ENCODE measurements at regions not wholly inside any gene's neighbourhood (a gene's known extent, or its start where the extent isn't known, plus 50 kb on each side); places are given as distances from the start of the nearest gene placed in this dataset.
"Not testable (repeated sequence)": the region's sequence is repeated elsewhere in the genome, so short reads cannot be mapped to it uniquely, and the experiment has no call there.

DNA sequence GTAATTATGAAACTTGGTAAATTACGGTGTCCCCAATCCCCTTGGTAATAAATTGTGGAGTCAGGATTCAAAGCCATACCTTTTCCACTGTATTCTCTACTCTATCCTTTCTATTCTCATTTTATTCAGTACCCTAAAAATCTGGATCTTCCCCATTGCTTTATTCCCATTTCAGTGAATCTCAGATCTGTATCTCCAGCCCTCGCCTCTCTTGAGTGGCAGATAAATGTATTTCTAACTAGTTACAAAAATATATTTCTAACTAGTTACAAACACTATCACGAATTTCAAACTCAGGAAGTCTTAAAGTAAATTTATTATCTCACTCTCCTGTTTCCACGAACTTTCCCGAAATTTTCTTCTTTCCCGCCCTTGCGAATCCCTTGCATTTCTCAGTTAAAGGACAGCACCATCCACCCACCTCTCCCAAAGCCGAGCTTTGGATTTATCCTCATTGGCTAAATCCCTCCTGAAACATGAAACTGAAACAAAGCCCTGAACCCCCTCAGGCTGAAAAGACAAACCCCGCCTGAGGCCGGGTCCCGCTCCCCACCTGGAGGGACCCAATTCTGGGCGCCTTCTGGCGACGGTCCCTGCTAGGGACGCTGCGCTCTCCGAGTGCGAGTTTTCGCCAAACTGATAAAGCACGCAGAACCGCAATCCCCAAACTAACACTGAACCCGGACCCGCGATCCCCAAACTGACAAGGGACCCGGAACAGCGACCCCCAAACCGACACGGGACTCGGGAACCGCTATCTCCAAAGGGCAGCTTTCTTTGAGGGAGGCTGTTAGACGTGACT is 164.3 kb upstream of the PABPC3 start:
- no peak for DNase-seq

DNA sequence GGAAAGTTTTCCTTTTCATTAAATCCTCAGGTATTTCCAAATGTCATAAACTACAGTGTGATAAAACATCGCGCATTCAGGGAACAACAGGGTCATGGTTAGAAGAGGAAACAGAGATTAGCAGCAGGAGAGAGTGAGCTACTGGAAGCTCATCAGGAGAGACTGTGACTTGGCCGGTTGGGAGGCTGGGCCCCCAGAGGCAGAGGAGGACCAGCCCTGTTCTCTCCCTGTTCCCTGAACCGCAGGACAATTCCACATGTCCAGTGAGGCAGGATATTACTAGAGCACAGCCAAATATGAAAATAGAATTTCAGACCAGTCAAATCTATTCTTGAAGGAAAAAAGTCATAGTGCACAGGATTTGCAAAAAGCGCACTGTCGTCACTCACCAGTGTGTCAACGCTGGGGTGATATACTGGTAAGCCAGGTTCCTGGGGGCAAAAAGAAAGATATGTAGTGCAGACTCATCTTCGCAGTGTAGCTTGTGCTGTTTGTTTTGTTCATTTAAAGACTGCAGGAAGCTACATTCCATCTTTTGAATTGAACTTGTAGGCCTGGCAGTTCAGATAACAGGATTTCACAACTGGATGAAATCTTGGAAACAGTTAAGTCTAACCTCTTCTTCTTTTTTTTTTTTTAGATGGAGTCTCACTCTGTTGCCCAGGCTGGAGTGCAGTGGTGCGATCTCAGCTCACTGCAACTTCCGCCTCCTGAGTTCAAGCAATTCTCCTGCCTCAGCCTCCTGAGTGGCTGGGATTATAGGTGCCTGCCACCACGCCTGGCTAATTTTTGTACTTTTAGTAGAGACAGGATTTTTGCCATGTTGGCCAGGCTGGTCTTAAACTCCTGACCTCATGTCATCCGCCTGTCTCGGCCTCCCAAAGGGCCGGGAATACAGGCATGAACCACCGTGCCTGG is 162.6 kb upstream of the PABPC3 start:
- DNase-seq: not testable (repeated sequence)

DNA sequence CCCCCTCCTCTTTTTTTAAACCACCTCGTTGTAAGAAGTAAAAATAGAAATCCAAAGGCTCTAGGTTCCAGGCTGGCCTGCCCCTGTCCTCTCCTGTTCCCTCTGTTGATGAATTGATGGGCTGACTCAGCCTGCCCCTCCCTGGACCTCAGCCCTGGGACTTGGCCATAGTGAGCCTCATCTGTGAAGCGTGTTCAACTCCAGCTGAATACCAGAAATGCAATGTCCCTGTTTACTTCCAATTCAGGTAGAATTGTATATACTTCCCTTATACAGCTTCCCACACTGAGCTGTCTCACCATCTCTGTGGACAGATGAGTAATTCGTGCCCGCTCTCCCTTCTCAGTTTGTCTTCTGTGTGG is 161.9 kb upstream of the PABPC3 start:
- not testable (repeated sequence) for DNase-seq

DNA sequence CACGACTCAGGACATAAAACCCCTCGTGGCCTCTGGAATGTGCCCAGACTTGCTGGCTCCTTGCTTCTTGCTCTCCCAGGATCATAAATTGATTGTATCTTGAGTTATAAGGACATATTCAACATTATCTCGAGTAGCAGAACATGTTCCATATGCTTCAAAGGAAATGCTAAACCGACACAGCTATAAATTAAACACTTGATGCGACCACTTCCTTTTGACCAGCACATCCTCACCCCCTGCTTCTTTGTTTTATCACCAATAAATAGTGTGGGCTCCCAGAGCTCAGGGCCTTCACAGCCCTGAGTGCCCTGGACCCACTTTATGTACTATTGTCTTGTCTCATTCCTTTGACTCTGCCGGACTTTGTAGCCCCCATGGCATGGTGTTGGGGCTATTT is 157.0 kb upstream of the PABPC3 start:
- no peak for DNase-seq

DNA sequence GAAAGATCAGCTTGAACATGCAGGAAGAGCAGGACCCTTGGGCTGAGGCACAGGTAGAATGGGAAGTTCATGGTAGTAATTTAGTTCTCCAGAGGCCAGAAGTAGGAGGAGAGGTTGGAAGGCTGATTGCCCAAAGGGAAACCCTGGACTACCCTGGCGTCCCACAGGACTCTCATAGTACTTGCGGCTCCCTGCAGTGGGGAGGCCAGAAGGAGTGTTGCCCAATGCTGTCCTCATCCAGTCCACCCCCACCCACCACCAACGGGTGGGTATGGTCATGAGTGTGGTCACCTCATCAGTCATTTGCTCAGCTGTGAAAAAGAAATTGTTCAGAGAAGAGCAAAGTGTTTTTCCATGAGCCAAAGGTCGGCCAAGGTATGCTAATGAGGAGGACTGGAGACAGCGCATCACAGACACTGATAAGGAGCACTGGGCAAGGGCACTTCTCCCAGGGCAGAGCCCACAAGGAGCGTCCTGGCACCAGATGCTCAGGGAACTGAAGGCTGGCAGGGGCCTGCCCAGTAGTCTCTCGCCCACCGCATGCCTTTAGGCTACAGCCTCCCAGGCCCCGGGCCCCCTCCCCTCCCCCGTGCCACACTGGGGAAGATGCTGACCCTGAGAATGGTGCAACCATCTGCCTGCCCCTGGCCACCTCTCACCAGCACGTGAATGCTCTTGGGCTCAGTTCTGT is 154.8 kb upstream of the PABPC3 start:
- not testable (repeated sequence) for DNase-seq

DNA sequence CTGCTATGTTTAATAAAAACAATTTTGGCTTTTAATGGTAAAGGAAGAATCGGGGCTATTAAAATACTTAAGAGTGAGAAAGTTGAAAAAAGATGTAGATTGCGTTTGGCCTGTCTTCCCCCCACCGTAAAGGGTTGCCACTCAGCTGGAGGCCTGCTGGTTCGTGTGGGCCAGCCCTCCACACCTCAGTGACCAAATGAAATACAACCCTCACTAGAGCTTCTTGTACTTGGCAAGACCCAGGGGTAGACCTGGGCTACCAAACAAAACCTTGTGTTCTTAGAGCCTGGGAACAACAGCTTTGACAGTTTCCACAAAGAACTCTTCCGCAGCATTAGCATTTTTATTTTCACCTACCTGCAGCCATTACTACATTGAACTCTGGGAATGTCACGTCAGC is 152.8 kb upstream of the PABPC3 start:
- DNase-seq: no peak

DNA sequence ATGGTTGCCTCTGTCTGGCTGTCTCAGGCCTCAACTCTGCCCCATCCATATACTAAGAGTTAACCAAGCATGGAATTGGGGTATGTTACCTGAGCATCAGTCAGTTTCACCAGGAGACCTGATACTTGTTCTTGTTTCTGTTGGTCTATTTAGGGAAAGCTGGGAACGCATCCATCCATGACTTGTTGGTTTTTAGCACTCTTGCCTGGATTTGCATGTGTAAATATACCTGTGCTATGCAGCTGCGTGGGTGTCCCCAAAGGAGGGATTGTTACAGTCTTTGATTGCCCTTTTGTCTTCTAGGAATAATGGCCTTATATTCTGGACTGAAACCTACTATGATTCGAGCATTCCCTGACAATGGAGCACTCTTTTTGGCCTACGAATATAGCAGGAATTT is 151.9 kb upstream of the PABPC3 start:
- DNase-seq: not testable (repeated sequence)

DNA sequence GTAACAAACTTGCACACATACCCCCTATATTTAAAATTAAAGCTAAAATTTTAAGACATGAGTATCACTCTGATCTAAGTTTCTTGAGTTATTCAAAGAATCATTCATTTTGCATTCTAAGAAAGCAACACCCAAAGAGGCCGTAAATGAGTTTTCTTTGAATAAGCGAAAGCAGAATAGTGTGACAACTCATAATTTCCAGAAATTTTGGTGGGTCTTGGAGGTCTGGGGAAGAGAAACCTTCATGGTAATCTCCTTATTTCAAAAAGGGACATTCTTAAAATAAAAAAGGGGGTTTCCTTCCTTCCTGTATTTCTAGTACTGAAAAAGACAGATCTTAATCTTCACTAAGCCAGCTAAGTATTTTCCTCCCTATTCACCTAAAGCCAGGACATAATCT is 147.0 kb upstream of the PABPC3 start:
- DNase-seq: not testable (repeated sequence)

DNA sequence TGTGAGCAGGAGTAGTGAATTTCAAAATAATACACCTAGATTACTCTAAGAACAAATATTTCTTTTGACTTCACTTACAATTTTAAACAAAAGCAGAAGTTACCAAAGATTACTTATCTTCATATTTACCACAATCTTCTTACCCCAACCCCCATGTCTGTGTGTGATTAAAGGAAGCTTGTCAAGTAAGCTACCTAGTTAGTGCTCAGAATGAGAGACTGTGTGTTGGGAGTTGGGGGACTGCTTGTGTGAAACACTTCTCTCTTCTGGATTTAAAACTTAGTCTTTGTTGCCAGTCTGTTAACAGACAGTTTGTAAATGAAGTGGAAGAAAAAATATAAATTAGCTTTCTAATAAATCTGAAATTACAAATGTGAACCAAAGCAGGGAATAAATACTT is 145.3 kb upstream of the PABPC3 start:
- DNase-seq: not testable (repeated sequence)

DNA sequence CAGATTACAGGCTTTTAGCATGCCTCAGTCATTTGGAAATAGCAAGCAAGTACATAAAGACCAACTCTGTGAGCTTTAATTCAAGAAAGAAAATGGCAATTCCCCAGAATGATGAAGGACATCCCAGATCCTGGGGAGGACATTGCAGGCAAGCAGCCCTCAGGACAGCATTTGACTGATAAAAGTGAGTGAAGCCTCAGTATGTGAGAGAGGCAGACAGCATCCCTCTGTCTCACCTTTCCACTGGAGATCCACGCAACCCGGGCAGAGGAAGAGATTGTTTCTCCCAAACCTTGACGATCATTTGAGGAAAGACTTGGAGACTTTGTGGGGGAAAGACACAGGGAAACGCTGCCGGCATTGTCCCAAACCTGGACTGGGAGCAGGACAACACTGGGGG is 128.0 kb upstream of the PABPC3 start:
- DNase-seq: not testable (repeated sequence)

DNA sequence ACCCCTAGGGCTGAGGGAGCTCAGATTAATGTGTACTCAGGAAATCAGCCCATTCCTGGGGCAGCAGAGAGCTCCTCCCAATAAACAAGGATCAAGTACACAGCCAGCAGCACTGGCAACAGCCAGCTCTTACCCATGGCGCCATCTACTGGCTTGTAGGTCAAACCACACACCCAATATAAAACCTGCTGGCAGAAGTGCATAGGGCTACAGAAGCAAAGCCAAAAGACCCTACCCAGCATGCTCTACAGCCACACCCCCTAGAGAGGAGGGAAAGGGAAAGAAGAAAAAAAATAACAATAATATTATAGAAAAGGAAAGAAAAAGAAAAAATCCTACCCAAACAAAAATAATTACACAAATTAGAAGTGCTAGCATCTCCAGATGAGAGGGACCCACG is 127.5 kb upstream of the PABPC3 start:
- not testable (repeated sequence) for DNase-seq

DNA sequence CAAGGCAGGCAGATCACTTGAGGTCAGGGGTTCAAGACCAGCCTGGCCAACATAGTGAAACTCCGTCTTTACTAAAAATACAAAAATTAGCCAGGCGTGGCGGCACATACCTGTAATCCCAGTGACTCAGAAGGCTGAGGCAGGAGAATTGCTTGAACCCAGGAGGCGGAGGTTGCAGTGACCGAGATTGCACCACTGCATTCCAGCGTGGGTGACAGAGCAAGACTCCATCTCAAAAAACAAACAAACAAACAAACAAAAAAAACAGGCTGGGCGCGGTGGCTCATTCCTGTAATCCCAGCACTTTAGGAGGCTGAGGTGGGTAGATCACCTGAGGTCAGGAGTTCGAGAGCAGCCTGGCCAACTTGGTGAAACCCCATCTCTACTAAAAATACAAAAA is 122.8 kb upstream of the PABPC3 start:
- DNase-seq: not testable (repeated sequence)

DNA sequence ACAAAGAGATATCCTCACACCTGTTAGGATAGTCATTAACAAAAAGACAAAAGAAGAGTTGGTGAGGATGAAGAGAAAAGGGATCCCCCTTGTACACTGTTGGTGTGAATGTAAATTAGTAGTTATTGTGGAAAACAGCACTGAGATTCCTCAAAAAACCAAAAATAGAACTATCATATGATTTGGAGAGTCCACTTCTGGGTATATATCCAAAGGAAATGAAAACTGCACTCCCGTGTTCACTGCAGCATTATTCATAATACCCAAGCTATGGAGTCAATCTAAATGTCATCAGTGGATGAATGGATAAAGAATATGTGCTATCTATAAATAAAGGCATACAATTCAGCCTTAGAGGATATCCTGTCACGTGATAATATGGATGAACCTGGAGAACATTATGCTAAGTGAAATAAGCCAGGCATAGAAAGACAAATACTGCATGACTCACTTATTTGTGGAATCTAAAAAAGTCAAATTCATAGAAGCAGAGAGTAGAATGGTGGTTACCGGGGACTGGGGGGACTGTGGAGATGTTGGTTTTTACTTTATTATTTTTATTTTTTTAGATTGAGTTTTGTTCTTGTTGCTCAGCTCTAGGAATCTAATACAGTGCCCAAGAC is 114.6 kb upstream of the PABPC3 start:
- DNase-seq: not testable (repeated sequence)

DNA sequence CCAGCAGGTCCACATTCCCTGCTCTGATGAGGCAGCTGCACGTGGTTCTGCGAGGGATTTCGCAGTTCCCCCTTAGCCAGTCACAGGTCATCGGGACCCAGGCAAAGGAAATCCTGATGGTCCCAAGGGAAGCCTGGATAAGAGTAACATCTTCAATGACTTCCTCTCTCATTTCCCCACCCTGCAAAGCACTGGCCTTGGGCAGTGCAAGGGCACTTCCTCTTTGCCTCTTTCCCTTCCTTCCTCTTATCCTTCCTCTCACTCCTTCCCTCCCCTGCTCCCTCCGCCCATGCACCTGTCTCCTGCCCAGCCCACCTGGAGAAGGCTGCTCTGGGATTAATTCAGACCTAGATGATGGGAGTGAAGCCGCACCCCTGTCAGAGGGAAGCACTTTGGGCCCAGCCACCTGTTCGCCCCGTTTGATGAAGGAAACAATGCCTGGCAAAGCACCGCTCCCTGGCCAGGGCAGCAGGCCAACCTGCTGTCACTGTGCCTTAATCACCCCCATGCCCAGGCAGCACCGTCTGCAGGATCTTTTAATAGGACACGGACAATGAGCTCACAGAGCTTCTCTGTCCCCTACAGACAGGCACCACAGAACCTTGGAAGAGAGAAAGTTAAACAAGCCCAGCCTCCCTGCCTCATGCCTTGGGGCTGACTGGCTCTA is 113.5 kb upstream of the PABPC3 start:
- DNase-seq: no peak

DNA sequence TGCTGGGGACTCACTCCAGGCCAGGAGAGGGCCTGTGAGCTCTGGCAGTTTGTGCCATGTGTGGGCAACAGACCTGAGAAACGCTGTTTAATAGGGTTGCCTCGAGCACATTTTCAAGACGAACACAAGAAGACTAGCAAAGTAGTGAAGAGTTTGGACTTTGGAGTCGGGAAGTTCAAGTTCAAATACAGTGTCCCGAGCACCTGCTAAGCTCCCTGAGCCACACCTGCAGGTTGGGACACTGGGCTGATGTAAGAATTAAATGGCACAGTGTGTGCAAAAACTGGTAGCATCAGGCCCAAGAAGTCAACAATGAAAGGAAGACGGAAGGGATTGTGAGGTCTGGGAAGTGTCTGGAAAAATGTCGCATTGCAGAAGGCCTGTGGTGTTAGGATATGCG is 112.8 kb upstream of the PABPC3 start:
- no peak for DNase-seq

DNA sequence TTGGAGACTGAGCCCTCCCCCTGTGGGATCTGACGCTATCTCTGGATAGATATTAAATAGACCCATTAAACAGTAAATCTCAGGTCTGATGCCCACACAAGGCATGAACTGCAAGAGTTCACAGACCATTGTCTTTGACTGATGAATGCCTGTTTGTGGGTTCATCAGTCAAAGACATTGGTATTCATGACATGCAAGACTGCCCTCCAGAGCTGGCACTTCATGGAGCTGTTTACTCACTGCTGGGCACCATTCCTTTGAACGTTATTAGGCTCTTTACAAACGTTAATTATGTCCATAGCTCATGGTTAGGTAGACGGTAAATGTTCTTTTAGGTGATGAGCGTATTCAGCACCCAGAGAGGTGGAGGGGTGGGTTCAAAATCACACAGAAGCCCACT is 111.8 kb upstream of the PABPC3 start:
- DNase-seq: no peak

DNA sequence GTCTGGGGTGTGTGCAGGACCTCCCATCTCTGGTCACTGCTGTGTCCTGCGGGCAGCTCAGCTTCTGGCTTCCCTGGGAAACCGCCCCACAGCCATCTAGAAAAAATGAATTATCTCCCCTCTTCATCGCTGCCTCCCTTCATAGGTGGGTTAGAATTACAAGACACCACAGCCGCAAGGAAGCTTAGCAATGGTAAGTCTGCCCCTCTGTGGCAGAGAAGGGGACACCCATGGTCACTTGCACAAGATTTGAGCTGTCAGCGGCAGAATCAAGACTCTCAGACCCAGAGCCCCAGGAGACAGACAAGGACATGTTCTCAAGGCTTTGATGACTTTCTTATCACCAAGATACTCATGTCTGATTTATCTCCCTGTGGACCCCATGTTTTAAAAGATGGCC is 110.8 kb upstream of the PABPC3 start:
- DNase-seq: no peak

DNA sequence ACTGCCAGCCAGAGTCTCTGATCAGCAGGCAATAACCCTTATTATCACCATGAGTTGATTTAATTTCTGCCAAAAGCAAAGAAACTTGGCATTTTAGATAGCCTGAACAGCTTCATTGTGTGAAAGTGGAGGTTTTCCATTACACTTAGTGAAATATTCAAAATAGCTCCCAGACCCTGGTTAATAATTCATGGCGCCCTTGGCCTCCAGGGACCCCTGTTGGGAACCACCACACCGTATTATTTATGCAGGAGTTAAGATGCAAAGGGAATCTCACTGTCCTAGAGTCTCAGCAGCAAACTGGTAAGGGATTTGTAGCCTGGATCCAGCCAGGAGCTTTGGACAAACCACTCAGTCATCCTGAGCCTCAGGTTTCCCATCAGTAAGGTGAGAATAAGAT is 110.0 kb upstream of the PABPC3 start:
- no peak for DNase-seq

DNA sequence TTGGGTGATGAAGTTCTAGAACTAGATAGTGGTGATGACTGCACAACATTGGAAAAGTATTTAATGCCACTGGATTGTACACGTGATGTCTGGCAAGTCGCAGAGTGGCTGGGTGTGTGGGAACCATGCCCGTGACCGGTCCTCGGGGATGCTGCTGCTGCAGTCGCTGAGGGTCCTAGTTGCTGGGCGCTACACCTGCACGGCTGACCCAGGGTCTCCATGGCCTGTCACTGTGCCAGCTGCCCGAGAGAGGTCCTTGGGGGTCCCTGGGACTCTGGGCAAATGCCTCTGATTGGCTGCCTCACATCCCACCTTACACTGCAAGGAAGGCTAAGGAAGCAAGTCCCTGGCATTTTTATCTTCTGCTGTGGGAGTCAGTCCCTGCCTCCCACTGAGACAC is 109.1 kb upstream of the PABPC3 start:
- DNase-seq: no peak

DNA sequence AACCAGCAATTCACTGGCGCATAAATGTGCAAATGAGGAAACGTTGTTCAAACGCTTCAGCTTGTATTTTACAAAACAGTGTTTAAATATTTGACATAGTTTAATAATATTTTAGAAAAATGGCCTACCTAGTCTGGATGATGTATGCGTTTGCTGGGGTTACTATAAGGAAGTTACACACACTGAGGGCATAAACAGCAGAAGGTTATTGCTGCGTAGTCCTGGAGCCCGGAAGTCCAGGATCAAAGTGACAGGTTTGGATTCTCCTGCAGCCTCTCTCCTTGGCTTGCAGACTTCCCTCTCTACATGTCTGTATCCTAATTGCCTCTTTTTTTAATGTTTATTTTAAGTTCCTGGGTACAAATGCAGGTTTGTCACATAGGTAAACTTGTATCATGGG is 106.0 kb upstream of the PABPC3 start:
- not testable (repeated sequence) for DNase-seq

DNA sequence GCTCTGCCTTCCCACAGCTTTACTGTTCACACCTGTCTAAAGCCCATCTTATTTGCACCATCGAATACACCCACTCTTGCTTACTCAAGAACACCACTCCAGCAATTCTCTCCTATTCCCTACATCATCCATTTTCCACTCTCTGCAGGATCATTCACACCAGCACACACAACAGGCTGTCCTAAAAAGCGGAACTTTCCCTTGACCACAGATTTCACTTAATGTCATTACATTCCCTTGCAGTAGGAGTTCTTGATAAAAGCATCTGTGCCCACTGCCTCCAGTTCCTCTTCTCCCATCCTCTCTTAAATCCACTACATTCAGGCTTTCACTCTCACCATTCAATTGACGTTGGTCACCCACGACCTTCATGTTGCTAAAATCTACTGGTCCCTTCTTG is 103.0 kb upstream of the PABPC3 start:
- not testable (repeated sequence) for DNase-seq

DNA sequence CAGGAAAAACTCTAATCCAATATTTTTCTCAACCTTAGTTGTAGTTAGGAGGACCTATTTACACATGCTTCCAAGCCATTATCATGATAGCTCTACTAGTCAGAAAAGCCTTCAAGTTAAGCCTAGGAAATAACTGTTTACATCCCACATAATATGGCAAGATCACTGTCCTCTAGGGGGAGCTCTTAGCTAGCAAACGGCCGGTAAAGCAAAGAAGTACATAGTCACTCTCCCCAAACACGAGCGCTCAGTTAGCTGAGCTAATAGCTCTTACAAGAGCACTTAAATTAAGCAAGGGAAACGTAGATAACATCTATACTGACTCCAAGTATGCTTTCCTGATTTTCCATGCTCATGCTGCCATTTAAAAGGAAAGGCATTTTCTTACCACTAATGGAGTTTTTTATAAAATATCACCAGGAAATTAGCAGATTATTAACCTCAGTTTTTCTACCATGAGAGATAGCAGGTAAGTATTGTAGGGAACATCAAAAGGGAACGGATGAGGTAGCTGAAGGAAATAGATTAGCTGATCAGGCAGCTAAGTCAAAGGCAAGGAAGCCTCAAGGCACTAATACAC is 100.6 kb upstream of the PABPC3 start:
- DNase-seq: peak; percentile 20

All from activated CD4-positive, alpha-beta T cell treated with anti-CD3 and anti-CD28 coated beads for 1 hour (primary cell).